ACC112 (cell line): ENCODE measurements at regions not wholly inside any gene's neighbourhood (a gene's known extent, or its start where the extent isn't known, plus 50 kb on each side); places are given as distances from the start of the nearest gene placed in this dataset.

Experiments used
- H2AFZ ChIP-seq: fragments of 200-600 bp; sonication (generic); one replicate; pipeline ENCODE4 v1.6.0; 2017; ENCODE audit warnings: antibody characterized with exemption, low read length; ENCODE audit not compliant: unreplicated experiment
- H3K27ac ChIP-seq: fragments of 200-600 bp; sonication (generic); 2 replicates; pipeline ENCODE4 v1.5.1; 2014; ENCODE audit warnings: low read depth, mild to moderate bottlenecking, antibody characterized with exemption, low read length, moderate library complexity
- H3K27me3 ChIP-seq: fragments of 200-600 bp; sonication (generic); 2 replicates; pipeline ENCODE4 v1.6.1; 2014; ENCODE audit warnings: mild to moderate bottlenecking, antibody characterized with exemption, low read length, moderate library complexity, mixed read lengths; ENCODE audit not compliant: insufficient read depth
- H3K36me3 ChIP-seq: fragments of 200-600 bp; sonication (generic); 2 replicates; pipeline ENCODE4 v1.6.1; 2016; ENCODE audit warnings: mild to moderate bottlenecking, antibody characterized with exemption, low read length, moderate library complexity, mixed read lengths; ENCODE audit not compliant: insufficient read depth
- H3K4me1 ChIP-seq: fragments of 200-600 bp; sonication (generic); one replicate; pipeline ENCODE4 v1.6.1; 2016; ENCODE audit warnings: low read length, mixed read lengths; ENCODE audit not compliant: insufficient read depth, unreplicated experiment, control insufficient read depth
- H3K4me3 ChIP-seq: fragments of 200-600 bp; sonication (generic); 2 replicates; pipeline ENCODE4 v1.5.1; 2014; ENCODE audit warnings: mild to moderate bottlenecking, low read depth, low read length
- H3K79me2 ChIP-seq: fragments of 200-600 bp; sonication (generic); one replicate; pipeline ENCODE4 v1.6.0; 2016; ENCODE audit warnings: low read length; ENCODE audit not compliant: control insufficient read depth, unreplicated experiment, insufficient read depth

DNA sequence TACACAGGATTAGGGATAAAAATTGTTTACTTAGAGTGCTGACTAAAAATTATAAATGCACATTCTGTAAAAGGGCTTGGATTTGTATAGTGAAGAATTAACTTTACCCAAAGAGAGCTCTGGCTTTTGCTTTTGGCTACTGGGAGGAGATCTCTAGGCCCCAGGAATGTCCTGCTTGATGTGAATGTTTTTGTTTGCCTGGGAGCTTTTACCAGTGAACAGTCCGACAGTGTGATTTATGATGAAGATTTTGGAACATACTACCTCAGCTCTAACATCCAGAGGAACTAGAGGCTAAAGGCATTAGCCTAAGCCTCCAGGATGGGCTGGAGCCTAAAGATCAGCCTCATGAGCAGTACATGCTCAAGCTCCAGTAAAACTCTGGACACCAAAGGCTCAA lies 103.7 kb upstream of the RFX3 start:
- H2AFZ ChIP-seq, result no peak overlapping the region
- H3K79me2 ChIP-seq, result no peaks in the 10 kb centered on the region
- H3K27me3 ChIP-seq, result no peaks in the 10 kb centered on the region
- H3K4me3 ChIP-seq, result no peak overlapping the region
- no peaks in the 10 kb centered on the region for H3K36me3 ChIP-seq
- H3K4me1 ChIP-seq, result no peaks in the 10 kb centered on the region
- no peak overlapping the region for H3K27ac ChIP-seq

DNA sequence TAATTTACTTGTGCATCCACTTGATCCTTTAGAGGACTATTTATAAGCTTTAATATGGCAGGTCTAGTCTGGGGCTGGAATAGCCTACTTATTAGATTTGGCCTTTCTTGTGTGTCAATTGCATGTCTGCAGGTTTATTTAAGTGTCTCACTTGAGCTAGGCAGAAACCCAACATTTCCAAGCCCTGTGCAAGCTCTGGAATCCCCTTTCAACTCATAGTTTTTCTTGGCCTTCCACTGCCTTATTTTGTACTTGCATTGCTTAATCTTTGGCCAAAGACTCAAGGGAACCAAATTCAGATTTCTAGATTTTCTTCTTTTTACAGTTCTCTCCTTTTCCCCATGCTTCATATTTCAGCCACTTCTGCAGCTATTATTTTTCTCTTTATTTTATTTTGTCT lies 102.4 kb upstream of the RFX3 start:
- no peak overlapping the region for H2AFZ ChIP-seq
- H3K4me1 ChIP-seq, result no peaks in the 10 kb centered on the region
- no peaks in the 10 kb centered on the region for H3K27me3 ChIP-seq
- no peaks in the 10 kb centered on the region for H3K36me3 ChIP-seq
- H3K79me2 ChIP-seq, result no peaks in the 10 kb centered on the region
- no peak overlapping the region for H3K4me3 ChIP-seq
- H3K27ac ChIP-seq, result no peak overlapping the region

DNA sequence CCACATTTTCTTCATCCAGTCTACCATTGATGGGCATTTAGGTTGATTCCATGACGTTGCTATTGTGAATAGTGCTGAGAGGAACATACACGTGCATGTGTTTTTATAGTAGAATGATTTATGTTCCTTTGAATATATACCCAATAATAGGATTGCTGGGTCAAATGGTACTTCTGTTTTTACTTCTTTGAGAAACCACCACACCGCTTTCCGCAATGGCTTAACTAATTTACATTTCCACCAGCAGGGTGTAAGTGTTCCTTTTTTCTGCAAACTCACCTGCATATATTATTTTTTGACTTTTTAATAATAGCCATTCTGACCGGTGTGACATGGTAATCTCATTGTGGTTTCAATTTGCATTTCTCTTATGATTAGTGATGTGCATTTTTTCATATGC lies 82.2 kb upstream of the RFX3 start:
- H3K4me1 ChIP-seq, result no peaks in the 10 kb centered on the region
- H3K79me2 ChIP-seq, result no peaks in the 10 kb centered on the region
- H3K27me3 ChIP-seq, result no peaks in the 10 kb centered on the region
- H3K27ac ChIP-seq, result no peak overlapping the region
- no peak overlapping the region for H2AFZ ChIP-seq
- H3K36me3 ChIP-seq, result no peaks in the 10 kb centered on the region
- no peak overlapping the region for H3K4me3 ChIP-seq

DNA sequence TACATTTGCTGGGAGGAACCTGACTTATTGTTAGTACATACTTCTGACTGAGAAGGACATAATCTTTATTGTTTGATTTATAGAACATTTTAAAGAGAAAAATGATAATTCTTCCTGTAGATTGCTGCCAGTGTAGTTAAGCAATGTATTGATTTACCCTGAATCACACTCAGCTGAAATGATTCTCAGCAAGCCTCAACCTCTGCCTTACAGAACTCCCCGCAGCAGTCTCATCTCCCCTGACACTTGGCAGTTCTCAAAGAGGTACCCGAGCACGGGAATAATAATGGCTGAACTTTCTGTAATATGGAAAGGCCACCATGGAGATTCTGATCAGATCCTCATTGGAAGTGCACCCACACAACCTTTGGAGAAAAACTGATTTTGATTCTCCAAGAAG lies 74.9 kb upstream of the RFX3 start:
- no peaks in the 10 kb centered on the region for H3K79me2 ChIP-seq
- no peaks in the 10 kb centered on the region for H3K27me3 ChIP-seq
- H3K4me3 ChIP-seq, result no peak overlapping the region
- no peak overlapping the region for H3K27ac ChIP-seq
- no peaks in the 10 kb centered on the region for H3K4me1 ChIP-seq
- H3K36me3 ChIP-seq, result no peaks in the 10 kb centered on the region
- H2AFZ ChIP-seq, result no peak overlapping the region

DNA sequence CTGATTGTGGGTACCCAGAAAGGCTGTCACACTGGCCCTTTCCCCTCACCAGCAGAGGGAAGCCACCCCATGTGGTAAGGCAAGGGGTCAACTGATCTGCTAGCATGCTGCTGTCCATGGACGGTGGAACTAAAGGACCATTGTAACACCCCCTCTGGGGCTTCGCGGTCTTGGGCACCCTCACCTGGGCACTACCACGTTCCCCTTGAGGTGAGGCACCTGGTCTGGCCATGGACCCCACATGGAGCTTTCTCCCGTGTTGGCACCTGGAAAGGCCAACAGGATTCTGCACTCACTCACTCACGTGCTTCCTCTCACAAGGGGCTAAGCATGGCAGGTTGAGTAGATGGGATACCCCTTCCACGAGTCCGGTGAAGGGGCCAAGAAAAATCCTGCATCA lies 72.0 kb upstream of the RFX3 start:
- H3K27me3 ChIP-seq, result no peaks in the 10 kb centered on the region
- no peaks in the 10 kb centered on the region for H3K4me1 ChIP-seq
- no peak overlapping the region for H3K4me3 ChIP-seq
- no peak overlapping the region for H2AFZ ChIP-seq
- H3K36me3 ChIP-seq, result no peaks in the 10 kb centered on the region
- H3K79me2 ChIP-seq, result no peaks in the 10 kb centered on the region
- no peak overlapping the region for H3K27ac ChIP-seq

DNA sequence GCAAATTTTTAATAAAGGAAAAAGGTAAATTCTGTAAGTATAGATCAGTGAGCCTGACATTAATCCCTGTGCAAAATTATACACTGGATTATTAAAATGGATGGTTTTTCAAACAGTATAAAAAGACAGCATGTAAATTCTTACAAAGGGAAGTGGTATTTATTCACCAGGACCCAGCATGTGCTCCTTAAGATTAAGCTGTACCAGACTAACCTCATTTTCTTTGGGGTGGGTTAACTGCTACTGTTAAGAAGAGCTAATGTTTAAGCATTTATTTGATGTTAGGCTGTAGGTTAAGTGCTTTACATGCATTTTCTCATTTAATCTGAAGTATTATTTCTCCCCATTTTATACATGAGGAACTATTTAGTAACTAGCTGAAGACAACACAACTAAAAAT lies 60.3 kb upstream of the RFX3 start:
- Histone ChIP-seq H3K27me3 (no peaks in the 10 kb centered on the region), H3K79me2 (no peaks in the 10 kb centered on the region), H3K4me1 (no peaks in the 10 kb centered on the region), H3K4me3 (no peak overlapping the region), H3K27ac (no peak overlapping the region), H3K36me3 (no peaks in the 10 kb centered on the region), H2AFZ (no peak overlapping the region)

DNA sequence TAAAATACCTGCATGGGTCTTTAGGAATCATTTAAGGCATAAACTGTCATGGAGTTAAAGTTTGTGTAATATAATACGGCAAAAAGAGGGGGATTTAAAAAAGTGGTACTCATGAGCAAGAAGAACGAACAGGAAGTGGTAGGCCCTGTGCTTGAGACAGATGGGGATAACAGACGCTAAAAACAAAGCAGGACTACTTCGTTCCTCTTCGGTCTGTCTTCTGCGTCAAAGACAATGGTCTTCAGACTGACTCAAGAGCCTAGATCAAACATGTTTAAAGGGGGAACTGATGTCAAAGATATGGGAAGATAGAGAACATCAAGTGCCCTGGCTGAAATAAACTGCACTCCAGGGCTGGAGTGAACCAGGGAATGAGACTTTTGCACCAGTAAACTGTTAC lies 59.8 kb upstream of the RFX3 start:
- no peaks in the 10 kb centered on the region for H3K36me3 ChIP-seq
- H3K4me1 ChIP-seq, result no peaks in the 10 kb centered on the region
- no peaks in the 10 kb centered on the region for H3K79me2 ChIP-seq
- no peak overlapping the region for H2AFZ ChIP-seq
- H3K27ac ChIP-seq, result no peak overlapping the region
- no peak overlapping the region for H3K4me3 ChIP-seq
- no peaks in the 10 kb centered on the region for H3K27me3 ChIP-seq

DNA sequence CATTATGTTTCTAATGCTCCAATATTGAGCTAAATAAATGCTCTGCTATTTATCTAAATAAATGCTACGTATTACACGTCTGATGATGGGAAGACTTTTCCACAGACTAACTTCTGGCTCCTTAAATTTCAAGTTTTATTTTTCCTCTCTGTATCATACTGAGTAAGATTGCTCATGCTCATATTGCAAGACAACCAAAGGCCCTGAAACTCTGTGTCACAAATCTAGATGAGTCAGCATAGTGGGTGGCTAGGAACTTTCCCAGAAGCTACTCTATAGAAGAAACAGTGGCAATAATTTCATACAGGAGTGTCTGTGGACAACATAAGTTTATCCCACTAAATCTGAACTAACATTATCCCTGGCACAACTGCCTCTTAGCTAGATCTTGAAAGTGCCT lies 53.0 kb upstream of the RFX3 start:
- Histone ChIP-seq H3K4me1 (peaks cover 8% of the 10 kb centered on the region), H3K27ac (0 out of 2 replicates have a peak overlapping the region, but pooled peaks have one; percentile 17), H3K4me3 (no peak overlapping the region), H3K27me3 (no peaks in the 10 kb centered on the region), H3K36me3 (no peaks in the 10 kb centered on the region), H3K79me2 (no peaks in the 10 kb centered on the region), H2AFZ (no peak overlapping the region)

DNA sequence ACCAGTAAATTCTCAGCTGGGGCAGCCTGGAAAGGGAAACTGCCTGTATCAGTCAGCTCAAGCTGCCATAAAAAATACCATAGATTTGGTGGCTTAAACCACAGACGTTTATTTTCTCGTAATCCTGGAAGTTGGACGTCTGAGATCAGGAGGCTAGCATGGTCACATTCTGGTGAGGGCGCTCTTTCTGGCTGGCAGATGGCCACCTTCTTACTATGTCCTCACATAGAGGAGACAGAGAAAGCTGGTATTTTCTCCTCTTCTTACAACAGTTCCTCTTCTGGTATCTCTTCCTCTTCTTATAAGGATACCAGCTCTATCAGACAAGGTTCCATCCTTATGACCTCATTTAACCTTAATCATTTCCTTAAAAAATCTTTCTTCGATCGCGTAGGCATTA lies 50.5 kb upstream of the RFX3 start:
- Histone ChIP-seq H3K79me2 (no peaks in the 10 kb centered on the region), H2AFZ (no peak overlapping the region), H3K36me3 (no peaks in the 10 kb centered on the region), H3K27me3 (no peaks in the 10 kb centered on the region), H3K4me3 (no peak overlapping the region), H3K27ac (no peak overlapping the region), H3K4me1 (peaks cover 8% of the 10 kb centered on the region)

DNA sequence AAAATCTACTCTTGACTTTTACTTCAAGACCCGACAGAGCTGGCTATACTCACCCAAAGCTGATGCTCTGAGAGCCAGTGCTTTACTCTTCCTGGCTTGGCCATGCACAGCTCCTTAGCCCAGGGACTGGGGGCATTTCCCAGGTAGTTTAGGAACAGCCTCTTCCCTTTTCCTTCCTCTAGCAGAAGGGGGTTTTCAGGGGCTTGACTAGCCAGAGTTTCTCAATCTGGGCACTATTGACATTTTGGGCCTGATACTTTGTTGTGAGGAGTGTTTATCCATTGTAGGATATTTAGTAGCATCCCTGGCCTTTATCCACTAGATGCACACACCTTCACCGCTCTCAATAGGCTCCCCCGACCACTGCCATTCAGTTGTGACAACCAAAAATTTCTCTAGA lies 50.0 kb upstream of the RFX3 start:
- no peaks in the 10 kb centered on the region for H3K79me2 ChIP-seq
- no peaks in the 10 kb centered on the region for H3K27me3 ChIP-seq
- no peak overlapping the region for H3K4me3 ChIP-seq
- H3K27ac ChIP-seq, result no peak overlapping the region
- no peaks in the 10 kb centered on the region for H3K36me3 ChIP-seq
- peaks cover 8% of the 10 kb centered on the region for H3K4me1 ChIP-seq
- no peak overlapping the region for H2AFZ ChIP-seq
